ENCODE measurements at regions not wholly inside any gene's neighbourhood (a gene's known extent, or its start where the extent isn't known, plus 50 kb on each side); places are given as distances from the start of the nearest gene placed in this dataset.

DNA sequence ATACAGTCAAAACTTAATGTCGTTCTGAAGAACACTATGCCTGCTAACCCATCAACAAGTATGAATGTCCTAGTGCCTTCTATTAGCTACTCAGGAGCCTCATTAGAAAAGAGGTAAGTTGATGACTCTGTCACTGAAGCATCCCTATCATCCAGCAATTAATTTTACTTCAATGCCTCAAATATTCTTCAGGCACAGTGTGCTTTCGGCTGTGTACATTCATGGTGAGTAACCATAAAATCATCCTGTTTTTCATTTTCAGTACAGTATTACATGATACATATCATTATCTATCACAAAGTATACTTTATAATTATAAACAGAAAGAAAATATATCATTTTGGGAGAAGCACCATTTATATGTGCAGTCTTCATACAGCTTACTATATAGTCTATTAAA, 495.5 kb upstream of the ZWINT start:
- TF ChIP-seq, protein P1, sequence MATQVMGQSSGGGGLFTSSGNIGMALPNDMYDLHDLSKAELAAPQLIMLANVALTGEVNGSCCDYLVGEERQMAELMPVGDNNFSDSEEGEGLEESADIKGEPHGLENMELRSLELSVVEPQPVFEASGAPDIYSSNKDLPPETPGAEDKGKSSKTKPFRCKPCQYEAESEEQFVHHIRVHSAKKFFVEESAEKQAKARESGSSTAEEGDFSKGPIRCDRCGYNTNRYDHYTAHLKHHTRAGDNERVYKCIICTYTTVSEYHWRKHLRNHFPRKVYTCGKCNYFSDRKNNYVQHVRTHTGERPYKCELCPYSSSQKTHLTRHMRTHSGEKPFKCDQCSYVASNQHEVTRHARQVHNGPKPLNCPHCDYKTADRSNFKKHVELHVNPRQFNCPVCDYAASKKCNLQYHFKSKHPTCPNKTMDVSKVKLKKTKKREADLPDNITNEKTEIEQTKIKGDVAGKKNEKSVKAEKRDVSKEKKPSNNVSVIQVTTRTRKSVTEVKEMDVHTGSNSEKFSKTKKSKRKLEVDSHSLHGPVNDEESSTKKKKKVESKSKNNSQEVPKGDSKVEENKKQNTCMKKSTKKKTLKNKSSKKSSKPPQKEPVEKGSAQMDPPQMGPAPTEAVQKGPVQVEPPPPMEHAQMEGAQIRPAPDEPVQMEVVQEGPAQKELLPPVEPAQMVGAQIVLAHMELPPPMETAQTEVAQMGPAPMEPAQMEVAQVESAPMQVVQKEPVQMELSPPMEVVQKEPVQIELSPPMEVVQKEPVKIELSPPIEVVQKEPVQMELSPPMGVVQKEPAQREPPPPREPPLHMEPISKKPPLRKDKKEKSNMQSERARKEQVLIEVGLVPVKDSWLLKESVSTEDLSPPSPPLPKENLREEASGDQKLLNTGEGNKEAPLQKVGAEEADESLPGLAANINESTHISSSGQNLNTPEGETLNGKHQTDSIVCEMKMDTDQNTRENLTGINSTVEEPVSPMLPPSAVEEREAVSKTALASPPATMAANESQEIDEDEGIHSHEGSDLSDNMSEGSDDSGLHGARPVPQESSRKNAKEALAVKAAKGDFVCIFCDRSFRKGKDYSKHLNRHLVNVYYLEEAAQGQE (IDR thresholded peaks at IDR 0.05; ENCODE audit: insufficient read depth in 1 of 2, low read depth in 2 of 2, low read length in 1 of 2): no peak
- TF ChIP-seq, protein P2, sequence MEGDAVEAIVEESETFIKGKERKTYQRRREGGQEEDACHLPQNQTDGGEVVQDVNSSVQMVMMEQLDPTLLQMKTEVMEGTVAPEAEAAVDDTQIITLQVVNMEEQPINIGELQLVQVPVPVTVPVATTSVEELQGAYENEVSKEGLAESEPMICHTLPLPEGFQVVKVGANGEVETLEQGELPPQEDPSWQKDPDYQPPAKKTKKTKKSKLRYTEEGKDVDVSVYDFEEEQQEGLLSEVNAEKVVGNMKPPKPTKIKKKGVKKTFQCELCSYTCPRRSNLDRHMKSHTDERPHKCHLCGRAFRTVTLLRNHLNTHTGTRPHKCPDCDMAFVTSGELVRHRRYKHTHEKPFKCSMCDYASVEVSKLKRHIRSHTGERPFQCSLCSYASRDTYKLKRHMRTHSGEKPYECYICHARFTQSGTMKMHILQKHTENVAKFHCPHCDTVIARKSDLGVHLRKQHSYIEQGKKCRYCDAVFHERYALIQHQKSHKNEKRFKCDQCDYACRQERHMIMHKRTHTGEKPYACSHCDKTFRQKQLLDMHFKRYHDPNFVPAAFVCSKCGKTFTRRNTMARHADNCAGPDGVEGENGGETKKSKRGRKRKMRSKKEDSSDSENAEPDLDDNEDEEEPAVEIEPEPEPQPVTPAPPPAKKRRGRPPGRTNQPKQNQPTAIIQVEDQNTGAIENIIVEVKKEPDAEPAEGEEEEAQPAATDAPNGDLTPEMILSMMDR (IDR thresholded peaks at IDR 0.05): no peak
- no peak for TF ChIP-seq POLR2AphosphoS5 (IDR thresholded peaks at IDR 0.05; ENCODE audit: low read depth, low read length)
- no peak for TF ChIP-seq SIN3A (IDR thresholded peaks at IDR 0.05; ENCODE audit: borderline replicate concordance, insufficient read depth, low read depth, low read length)

All from Panc1 (cell line).